HK-2 (cell line): ENCODE measurements at regions not wholly inside any gene's neighbourhood (a gene's known extent, or its start where the extent isn't known, plus 50 kb on each side); places are given as distances from the start of the nearest gene placed in this dataset.

Experiments
- DNase-seq: peaks from one replicate; pipeline ENCODE4 v3.0.0-alpha.2; 2018; ENCODE audit not compliant: unreplicated experiment

- no peak for DNase-seq
Observed at GRCh38 chr6:145475794-145476396, 259.4 kb downstream of the EPM2A start.

DNA sequence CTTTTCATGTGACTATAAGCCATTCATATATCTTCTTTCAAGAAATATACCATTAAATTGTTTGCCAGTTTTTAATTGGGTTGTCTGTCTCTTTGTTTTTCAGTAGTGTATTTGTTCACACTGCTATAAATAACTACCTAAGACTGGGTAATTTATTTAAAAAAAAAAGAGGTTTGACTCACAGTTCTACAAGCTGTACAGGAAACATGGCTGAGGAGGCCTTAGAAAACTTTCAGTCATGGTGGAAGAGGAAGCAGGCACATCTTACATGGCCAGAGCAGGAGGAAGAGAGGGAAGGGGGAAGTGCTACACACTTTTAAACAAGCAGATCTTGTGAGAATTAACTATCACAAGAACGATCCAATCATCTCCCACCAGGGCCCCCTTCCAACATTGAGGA is 255.3 kb downstream of the EPM2A start:
- no peak for DNase-seq

GRCh38 chr6:145483191-145483996 is 251.9 kb downstream of the EPM2A start:
- no peak for DNase-seq

DNA sequence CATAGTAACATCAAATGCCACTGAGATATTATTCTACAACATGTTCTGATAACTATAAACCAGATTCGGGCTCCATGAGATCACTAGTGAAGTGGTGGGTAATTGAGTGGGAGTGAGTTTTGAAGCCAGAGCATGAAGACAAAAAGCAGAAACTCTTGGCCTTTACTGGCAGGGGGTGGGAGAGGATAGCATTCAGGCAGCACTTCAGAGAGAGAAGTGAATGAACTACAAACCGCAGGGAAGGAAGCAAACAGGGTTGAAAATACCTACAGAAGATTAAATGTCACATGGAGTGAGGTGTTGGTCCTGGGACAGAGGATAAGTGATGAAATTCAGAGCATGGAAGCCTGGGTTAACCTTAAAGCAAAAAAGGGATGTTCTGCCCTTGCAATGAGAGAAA is 250.0 kb downstream of the EPM2A start:
- DNase-seq, result no peak

DNA sequence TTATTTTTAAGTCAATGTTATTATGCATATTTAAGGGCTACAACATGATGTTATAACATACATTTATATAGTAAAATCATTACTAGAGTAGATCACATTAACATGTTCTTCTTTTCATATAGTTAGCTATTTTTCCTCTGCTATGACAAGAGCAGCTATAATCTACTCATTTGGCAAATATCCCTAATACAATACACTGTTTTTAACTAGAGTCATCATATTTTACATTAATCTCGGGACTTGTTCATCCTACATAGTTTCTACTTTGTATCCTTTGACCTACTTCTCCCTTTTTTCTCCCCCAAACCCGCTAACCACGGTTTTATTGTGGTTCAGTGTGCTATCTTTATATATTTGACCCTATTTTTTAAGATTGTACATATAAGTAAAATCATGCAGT is 249.0 kb downstream of the EPM2A start:
- DNase-seq, result no peak

GRCh38 chr6:145489583-145489982 is 245.7 kb downstream of the EPM2A start:
- no peak for DNase-seq

DNA sequence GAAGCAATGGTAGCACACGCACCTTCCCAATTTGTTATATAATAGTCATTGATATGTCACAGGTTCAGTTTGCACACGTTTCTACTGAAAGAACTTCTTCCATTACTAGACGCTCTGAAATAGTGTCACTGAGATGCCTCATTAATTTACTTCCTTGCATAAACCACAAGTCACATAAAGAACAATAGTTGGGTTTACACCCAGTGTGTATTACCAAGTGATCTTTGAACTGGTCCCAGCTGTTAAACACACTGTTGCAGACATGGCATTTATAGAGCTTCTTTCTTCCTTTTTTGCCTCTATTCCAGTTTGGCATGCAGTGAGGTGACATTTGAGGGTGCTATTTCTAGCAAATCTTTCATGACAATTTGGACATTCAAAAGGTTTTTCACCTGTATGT is 245.3 kb downstream of the EPM2A start:
- DNase-seq, result no peak

DNA sequence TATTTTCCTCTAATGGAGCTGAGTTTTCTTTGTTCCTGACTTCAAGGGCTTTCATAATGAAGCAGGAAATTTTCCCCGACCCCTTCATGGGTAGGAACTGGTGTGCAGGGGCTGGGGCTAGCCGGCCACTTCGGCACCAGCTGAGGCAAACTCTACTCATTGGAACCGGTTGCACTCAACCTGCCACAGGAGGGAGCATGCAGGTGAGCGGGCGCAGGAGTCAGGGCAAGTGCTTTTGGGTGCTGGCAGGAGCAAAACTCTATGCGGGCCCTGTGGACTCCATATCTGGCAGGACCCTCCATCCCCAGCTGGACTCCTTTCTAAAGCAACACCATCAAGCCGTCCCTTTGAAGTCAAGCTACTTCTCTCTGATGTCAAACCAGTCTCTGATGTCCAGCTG is 244.2 kb downstream of the EPM2A start:
- no peak for DNase-seq

DNA sequence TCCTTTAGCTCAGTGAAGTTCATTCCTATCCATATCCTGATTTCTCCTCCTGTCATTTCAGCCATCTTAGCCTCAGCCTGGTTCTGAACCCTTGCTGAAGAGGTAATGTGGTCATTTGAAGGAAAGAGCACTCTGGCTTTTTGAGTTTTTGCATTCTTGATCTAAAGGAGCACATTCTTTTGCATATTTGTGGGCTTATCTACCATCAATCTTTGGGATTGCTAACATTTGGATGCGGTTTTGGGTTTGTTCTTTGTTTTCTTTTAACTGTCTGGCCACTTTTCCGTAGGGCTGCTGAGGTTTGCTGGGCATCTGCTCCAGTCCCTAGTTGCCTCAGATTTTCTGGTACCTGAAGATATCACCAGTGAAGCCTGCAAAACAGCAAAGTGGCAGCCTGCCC is 238.3 kb downstream of the EPM2A start:
- no peak for DNase-seq

GRCh38 chr6:145498425-145498824 is 236.9 kb downstream of the EPM2A start:
- no peak for DNase-seq

- no peak for DNase-seq
Observed at GRCh38 chr6:145502416-145502815, 232.9 kb downstream of the EPM2A start.

- no peak for DNase-seq
Observed at GRCh38 chr6:145506136-145506535, 229.2 kb downstream of the EPM2A start.

GRCh38 chr6:145506565-145506964 is 228.8 kb downstream of the EPM2A start:
- no peak for DNase-seq

DNA sequence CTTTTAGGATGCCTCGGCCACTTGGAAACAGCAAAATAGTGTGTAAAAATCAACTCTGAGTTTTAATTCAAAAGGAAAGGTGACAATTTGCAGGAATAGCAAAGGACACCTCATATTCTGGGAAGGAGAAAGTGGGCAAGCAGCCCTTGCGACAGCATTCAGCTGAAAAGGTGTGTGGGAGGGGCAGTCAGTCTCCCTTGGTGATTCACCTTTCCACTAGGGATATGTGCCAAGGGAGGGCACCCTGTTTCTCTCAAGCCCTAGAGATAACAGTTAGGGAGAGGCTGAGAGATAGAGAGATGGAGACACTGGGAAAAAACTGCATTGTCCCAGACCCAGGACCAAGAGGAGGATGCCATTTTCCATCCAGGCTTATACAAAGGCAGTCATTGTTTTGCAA is 228.1 kb downstream of the EPM2A start:
- DNase-seq, result no peak

DNA sequence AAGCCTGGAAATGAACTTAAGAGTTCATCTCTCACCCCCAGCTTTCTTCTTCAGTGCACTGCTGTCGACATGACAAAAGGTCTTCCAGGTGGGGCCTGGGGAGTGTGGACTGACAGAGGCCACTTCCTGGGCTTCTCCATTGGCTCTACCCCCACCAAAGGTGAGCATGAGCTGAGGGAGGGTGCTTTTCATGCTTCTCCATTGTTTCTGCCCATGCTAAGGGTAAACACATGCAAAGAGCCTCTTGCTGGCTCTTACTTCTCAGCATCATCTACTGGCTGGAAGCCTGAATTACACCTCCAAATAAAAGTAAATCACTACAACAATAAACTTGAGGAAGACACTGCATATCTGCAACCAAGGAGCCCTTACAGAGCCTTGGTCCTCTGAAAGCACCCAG is 227.2 kb downstream of the EPM2A start:
- no peak for DNase-seq

DNA sequence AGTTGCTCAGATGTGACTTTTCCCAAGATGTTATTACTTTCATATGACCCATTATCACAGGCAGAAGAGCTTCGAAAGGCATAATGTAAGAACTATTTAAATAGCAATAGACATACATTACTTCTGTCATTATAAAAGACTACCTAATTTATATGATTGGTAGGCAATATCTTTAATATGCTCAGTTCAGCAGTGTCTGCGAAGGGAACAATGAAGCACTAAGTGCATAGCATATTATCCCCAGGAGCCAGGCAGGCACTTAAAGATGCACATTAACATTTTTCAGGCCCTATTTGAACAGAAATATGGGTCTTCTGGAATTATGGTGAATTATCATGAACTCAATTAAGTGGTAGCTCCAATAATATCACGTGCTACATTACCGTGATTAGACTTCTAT is 217.8 kb downstream of the EPM2A start:
- DNase-seq, result no peak

- DNase-seq, result no peak
Observed at GRCh38 chr6:145525038-145525437, 210.3 kb downstream of the EPM2A start.

- no peak for DNase-seq
Observed at GRCh38 chr6:145529582-145529981, 205.7 kb downstream of the EPM2A start.

DNA sequence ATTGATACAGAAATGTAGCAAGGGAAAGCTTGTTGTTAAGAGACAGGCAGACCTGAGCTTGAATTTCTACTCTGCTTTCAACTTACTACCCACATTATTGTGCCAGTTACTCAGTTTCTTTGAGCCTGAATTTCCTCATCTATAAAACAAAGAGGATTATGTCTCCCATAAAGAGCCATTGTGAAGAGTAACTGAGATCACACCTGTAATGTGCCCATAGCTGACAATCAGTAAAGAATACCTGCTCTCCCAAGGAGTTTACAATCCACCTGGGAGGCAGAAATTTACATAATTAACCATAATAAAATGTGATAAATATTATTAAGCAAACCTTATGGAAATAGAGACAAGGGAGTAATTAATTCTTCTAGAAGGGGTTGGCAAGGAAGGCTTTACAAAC is 204.9 kb downstream of the EPM2A start:
- no peak for DNase-seq

DNA sequence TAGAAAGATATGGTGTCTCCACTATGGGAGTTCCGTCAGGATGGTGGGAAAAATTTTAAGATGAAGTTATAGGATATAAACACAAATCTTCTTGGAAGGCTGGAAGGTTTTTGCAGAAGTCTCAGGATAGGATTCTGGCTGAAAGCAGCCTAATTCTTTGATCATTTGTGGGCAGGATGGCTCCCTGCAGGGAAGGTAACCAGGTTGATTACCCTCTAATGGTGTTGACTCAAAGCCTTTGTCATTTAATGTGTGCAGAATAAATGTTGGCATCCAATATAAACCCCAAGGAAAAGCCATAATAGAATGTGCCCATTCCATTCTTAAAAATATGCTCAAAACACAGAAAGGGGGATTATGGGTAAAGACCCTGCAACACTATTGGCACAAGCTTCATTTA is 204.3 kb downstream of the EPM2A start:
- no peak for DNase-seq

DNA sequence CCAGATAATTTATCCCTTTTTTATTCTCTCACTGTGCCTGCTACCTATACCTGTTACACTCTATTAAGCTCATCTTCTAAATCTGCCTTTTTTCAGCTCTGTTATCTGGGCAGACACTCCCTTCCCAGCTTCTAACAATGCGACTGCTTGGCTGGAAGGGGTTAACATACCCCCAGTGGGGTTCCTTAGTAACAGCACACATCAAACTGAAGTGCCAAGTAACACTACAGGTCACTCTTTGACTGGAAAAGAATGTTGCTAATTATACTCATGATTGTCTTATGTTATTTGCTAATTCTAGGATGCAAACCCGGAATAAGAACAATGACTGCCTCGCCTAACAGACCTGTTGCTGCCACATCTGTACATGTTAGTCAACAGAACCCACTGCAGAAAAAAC is 203.5 kb downstream of the EPM2A start:
- DNase-seq, result no peak

GRCh38 chr6:145532361-145532760 is 203.0 kb downstream of the EPM2A start:
- no peak for DNase-seq

DNA sequence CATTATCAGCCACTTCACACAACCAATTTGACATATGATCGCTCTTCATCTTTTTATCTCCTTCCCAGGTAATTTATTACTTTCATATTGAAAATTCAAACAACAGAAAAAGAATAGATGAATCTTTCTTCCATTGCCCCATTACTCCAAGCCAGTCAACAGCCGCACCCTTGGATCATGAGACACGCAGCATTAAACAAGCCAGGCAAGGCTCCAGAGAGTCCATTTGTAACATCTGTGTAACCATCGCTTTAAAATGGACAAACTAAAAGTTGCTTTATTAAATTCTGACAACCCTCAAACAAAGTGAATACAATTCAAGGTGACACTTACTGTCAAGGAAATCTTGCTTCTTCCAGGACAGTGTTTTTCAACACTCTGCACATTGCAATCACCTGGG is 200.3 kb downstream of the EPM2A start:
- no peak for DNase-seq

- DNase-seq, result no peak
Observed at GRCh38 chr6:145538989-145539388, 196.3 kb downstream of the EPM2A start.
